Fibroblast of lung (primary cell): ENCODE measurements at regions not wholly inside any gene's neighbourhood (a gene's known extent, or its start where the extent isn't known, plus 50 kb on each side); places are given as distances from the start of the nearest gene placed in this dataset.

Source experiments
- EZH2 ChIP-seq: IDR thresholded peaks from 2 replicates; pipeline ENCODE4 v1.5.1; 2012; ENCODE audit warnings: low read length, control low read depth, mild to moderate bottlenecking; ENCODE audit errors: missing control alignments
- TF ChIP-seq, protein P1 (sequence below), 2 donors: IDR thresholded peaks in 1 of 2; conservative IDR thresholded peaks in 1 of 2; 1 replicate in 1 of 2; 2 replicates in 1 of 2; pipeline ENCODE4 v1.5.1; 2011 to 2012; ENCODE audit warnings: low read length in 2 of 2, control low read depth in 1 of 2, inconsistent platforms in 1 of 2, low read depth in 1 of 2, mild to moderate bottlenecking in 1 of 2

- TF ChIP-seq, protein P1, sequence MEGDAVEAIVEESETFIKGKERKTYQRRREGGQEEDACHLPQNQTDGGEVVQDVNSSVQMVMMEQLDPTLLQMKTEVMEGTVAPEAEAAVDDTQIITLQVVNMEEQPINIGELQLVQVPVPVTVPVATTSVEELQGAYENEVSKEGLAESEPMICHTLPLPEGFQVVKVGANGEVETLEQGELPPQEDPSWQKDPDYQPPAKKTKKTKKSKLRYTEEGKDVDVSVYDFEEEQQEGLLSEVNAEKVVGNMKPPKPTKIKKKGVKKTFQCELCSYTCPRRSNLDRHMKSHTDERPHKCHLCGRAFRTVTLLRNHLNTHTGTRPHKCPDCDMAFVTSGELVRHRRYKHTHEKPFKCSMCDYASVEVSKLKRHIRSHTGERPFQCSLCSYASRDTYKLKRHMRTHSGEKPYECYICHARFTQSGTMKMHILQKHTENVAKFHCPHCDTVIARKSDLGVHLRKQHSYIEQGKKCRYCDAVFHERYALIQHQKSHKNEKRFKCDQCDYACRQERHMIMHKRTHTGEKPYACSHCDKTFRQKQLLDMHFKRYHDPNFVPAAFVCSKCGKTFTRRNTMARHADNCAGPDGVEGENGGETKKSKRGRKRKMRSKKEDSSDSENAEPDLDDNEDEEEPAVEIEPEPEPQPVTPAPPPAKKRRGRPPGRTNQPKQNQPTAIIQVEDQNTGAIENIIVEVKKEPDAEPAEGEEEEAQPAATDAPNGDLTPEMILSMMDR (conservative IDR thresholded peaks at IDR 0.05 in 1 of 2, IDR thresholded peaks at IDR 0.05 in 1 of 2; ENCODE audit: low read depth in 1 of 2, low read length in 2 of 2): no peak
- TF ChIP-seq EZH2: no peak
Observed at GRCh38 chr3:31161889-31162288, 267.4 kb upstream of the GADL1 start.
